T-helper 1 cell treated with Interleukin-12 subunit alpha and Interleukin-12 subunit beta and Interleukin-4 antibody, amounts not matched to agents 30 μg/mL and 1 μg/mL, for 36 hours (primary cell): ENCODE measurements at regions not wholly inside any gene's neighbourhood (a gene's known extent, or its start where the extent isn't known, plus 50 kb on each side); places are given as distances from the start of the nearest gene placed in this dataset.

Experiments
- H3K27ac Mint-ChIP-seq: one replicate; pipeline ENCODE4 v1.8.0; 2021; ENCODE audit warnings: mild to moderate bottlenecking, mixed read lengths
- H3K27me3 Mint-ChIP-seq: one replicate; pipeline ENCODE4 v1.8.0; 2021; ENCODE audit warnings: low read depth, mixed read lengths
- H3K36me3 Mint-ChIP-seq: one replicate; pipeline ENCODE4 v1.8.0; 2021; ENCODE audit warnings: low read depth, mixed read lengths
- H3K4me1 Mint-ChIP-seq: one replicate; pipeline ENCODE4 v1.8.0; 2021; ENCODE audit warnings: low read depth, mixed read lengths
- H3K4me3 Mint-ChIP-seq: one replicate; pipeline ENCODE4 v1.8.0; 2021; ENCODE audit warnings: mild to moderate bottlenecking, moderate library complexity, mixed read lengths
- H3K9me3 Mint-ChIP-seq: one replicate; pipeline ENCODE4 v1.8.0; 2021; ENCODE audit warnings: mixed read lengths

DNA sequence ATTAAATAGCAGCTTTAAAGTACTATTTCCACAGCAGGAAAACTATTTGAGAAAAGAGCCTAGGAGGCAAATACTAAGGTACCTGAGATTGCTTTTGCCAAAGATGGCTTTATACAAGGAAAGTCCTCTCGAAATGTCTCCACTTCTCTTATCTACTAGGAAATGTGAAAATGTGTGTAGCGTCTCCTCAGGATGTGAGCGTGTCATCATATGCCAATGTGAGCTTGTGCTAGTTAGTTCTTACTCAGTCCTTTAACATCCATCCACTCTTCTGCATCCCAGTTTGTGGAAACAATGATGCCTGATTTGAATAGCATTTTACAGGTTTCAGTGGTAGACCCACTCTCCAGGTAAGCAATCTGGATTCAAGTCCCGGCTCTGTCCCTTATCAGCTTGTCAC lies 421.0 kb downstream of the DYNC2H1 start:
- Mint-ChIP-seq H3K9me3 (no peaks in the 10 kb centered on the region), H3K36me3 (no peaks in the 10 kb centered on the region), H3K4me1 (no peaks in the 10 kb centered on the region), H3K27ac (no peak overlapping the region), H3K4me3 (no peak overlapping the region), H3K27me3 (peaks cover 11% of the 10 kb centered on the region)

DNA sequence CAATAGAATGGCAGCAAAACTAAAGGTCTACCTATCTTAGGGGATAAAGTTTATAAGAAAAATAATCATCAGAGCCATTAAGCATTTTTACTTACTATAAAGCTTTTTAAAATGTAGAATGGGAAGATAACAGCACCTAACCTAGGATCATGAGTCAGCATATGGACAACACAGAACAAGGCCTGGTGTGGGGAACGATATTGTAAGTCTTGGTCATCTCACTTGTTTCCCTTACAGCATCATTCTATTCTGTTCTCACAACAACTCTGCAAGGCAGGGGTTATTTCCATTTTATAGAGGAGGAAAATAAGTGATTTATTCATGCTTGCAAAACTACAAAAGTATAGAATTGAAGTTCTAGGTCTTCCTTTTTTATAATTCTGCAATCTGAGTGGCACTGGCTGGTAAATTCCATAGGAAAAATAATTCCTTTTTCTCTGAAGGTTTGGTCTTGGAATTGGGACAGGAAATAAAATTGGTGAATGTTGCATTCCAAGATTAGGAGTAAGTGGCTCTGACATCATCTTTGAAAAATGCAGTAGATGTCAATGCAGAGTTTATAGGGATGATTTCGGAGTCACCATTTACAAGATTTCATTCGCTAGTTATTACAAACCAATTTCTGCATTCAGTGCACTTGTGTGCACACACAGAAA lies 423.0 kb downstream of the DYNC2H1 start:
- Mint-ChIP-seq H3K4me3 (no peak overlapping the region), H3K36me3 (no peaks in the 10 kb centered on the region), H3K27me3 (peaks cover 11% of the 10 kb centered on the region), H3K27ac (no peak overlapping the region), H3K9me3 (no peaks in the 10 kb centered on the region), H3K4me1 (no peaks in the 10 kb centered on the region)

DNA sequence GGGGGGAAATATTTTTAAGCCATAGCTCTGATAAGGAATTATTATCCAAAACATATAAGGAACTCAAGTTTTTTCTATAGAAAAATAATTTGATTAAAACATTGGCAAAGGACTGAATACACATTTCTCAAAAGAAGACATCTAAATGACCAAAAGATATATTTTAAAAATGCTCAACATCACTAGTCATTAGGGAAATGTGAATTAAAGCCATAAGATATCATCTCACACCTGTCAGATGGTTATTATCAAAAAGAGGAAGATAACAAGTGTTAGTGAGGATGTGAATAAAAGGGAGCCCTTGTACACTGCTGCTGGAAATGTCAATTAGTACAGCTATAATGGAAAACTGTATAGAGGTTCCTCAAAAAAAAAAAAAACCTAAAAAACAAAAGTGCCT lies 425.0 kb downstream of the DYNC2H1 start:
- Mint-ChIP-seq H3K4me3 (no peak overlapping the region), H3K27me3 (peaks cover 11% of the 10 kb centered on the region), H3K36me3 (no peaks in the 10 kb centered on the region), H3K27ac (no peak overlapping the region), H3K4me1 (no peaks in the 10 kb centered on the region), H3K9me3 (no peaks in the 10 kb centered on the region)

DNA sequence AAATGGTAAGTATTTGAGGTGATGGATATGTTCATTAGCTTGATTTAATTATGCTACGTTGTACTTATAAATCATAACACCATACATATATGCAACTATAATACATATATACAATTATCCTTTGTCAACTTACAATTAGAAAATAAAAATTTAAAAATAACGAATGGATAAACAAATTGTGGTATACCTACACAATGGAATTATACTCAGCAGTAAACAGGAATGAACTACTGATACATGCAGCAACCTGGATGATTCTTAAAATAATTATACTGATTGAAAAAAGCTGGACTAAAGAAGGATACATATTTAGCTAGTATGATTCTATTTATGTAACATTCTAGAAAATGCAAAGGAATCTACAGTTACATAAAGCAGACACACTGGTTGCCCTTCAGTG lies 425.7 kb downstream of the DYNC2H1 start:
- no peaks in the 10 kb centered on the region for H3K9me3 Mint-ChIP-seq
- H3K4me1 Mint-ChIP-seq: no peaks in the 10 kb centered on the region
- H3K27me3 Mint-ChIP-seq: peaks cover 11% of the 10 kb centered on the region
- no peaks in the 10 kb centered on the region for H3K36me3 Mint-ChIP-seq
- no peak overlapping the region for H3K27ac Mint-ChIP-seq
- H3K4me3 Mint-ChIP-seq: no peak overlapping the region

DNA sequence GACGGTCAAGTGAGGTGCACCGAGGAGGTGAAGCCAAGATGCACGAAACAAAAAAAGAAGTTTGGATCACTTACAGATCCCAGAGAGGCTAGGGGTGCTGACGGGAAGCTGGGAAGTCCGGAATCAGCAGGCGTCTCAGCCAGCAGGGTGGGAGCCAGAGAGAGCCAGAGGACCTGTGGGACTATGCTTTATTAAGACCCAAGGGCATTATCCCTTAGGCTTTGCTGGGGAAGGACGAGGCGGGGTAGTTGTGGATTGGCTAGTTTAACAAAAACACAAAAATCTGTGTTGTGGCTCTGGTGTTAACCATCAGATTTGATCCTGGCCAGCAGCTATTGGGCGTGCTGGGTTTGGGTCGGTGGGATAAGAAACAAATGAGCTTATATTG lies 427.1 kb downstream of the DYNC2H1 start:
- peaks cover 3% of the 10 kb centered on the region for H3K9me3 Mint-ChIP-seq
- no peaks in the 10 kb centered on the region for H3K36me3 Mint-ChIP-seq
- no peak overlapping the region for H3K4me3 Mint-ChIP-seq
- H3K27me3 Mint-ChIP-seq: peaks cover 6% of the 10 kb centered on the region
- H3K27ac Mint-ChIP-seq: no peak overlapping the region
- H3K4me1 Mint-ChIP-seq: no peaks in the 10 kb centered on the region

DNA sequence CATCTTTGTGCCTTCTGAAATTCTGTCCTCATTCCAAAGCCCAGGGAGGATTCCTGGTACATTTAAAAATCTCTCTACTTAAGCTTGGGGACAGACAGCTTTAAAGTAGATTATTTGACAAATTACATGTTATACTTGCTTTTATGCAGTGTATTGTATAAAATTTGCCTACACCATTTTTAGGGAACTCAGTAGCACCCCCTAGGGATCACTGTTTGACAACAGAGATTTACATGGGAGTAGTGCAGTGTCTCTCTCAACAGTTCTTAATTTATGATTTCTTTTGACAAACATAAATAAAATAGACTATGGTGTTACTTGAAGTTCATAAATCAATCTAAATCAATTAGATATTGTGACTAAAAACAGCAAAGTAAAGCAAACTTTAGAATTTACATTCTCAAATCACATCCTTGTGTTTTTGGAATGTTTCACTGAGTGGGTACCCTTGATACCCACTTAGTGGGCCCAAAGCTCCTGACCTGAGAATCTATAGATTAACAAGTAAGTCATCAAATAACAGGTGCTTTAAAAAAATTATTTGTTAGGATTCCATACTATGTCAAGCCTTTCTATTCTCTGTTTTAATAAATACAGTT lies 428.8 kb downstream of the DYNC2H1 start:
- H3K9me3 Mint-ChIP-seq: peaks cover 6% of the 10 kb centered on the region
- no peak overlapping the region for H3K27ac Mint-ChIP-seq
- no peaks in the 10 kb centered on the region for H3K4me1 Mint-ChIP-seq
- H3K4me3 Mint-ChIP-seq: no peak overlapping the region
- H3K27me3 Mint-ChIP-seq: peaks cover 2% of the 10 kb centered on the region
- H3K36me3 Mint-ChIP-seq: no peaks in the 10 kb centered on the region

DNA sequence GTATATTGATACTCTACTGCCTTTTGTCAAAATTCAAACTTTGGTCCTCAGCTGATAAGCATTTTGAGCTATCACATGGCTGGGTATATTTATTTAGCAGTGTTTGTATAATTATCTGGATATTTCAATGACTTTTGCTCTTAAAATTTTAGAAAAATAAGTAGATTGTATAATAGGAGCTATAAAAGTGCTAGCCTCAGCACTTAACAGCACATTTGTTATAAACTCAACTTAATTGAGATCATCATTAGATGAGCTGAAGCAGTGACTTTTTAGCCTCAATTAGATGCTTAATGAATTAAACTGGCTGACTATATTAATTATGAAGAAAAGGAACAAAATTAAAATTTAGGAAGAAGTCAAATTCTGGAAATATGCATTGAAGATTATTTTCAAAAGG lies 429.9 kb downstream of the DYNC2H1 start:
- Mint-ChIP-seq H3K27me3 (no peaks in the 10 kb centered on the region), H3K4me1 (no peaks in the 10 kb centered on the region), H3K9me3 (peaks cover 6% of the 10 kb centered on the region), H3K4me3 (no peak overlapping the region), H3K36me3 (no peaks in the 10 kb centered on the region), H3K27ac (no peak overlapping the region)

DNA sequence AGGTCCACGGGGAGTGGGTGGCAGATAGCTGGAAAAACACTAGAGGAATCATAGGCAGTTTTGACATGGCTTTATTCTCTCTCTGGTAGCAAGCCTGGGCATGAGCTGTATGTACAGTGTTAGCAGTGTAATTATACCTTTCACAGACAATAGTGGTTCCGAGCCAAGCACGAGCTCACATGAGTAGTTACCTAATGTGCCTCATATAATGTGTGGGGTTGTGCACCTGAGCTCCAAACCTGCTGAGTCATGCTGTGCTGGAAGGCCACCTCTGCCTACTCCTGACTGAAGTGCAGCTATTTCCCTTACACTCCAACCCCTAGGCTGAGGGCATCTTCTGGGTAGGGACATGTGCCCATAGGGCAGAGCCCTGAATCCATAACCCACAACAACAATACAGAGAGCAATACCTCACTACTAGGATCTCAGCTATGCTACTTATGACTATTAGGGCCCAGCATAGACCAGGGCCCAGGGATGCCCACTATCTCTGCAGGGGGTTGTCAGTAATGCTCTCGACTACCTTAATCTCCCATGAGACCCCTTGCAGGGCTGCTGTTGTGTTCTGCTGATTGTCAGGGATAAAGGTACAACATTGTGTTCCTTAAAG lies 432.1 kb downstream of the DYNC2H1 start:
- peaks cover 6% of the 10 kb centered on the region for H3K9me3 Mint-ChIP-seq
- H3K27ac Mint-ChIP-seq: no peak overlapping the region
- H3K27me3 Mint-ChIP-seq: no peaks in the 10 kb centered on the region
- H3K36me3 Mint-ChIP-seq: no peaks in the 10 kb centered on the region
- H3K4me1 Mint-ChIP-seq: no peaks in the 10 kb centered on the region
- no peak overlapping the region for H3K4me3 Mint-ChIP-seq

DNA sequence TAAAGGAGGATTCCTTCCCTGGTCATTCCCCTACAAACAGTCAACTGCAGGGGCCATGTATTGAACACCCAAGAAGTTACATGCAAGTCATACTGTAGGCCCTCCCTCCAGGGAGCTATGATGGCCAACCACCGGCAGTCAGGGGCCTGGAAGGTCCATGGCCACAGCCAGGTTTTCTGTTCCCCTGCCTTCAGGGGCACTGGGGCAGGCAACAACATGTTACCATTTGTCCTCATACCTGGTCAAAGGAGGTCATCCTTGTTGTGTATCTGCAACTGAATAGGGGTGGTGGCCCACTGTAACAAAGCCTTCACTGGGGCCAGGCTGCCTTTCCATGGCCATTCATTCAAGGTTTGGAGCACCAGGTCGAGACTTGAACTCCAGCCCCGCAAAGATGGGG lies 433.6 kb downstream of the DYNC2H1 start:
- no peaks in the 10 kb centered on the region for H3K36me3 Mint-ChIP-seq
- no peak overlapping the region for H3K27ac Mint-ChIP-seq
- H3K4me3 Mint-ChIP-seq: no peak overlapping the region
- no peaks in the 10 kb centered on the region for H3K4me1 Mint-ChIP-seq
- H3K27me3 Mint-ChIP-seq: no peaks in the 10 kb centered on the region
- H3K9me3 Mint-ChIP-seq: peaks cover 6% of the 10 kb centered on the region

DNA sequence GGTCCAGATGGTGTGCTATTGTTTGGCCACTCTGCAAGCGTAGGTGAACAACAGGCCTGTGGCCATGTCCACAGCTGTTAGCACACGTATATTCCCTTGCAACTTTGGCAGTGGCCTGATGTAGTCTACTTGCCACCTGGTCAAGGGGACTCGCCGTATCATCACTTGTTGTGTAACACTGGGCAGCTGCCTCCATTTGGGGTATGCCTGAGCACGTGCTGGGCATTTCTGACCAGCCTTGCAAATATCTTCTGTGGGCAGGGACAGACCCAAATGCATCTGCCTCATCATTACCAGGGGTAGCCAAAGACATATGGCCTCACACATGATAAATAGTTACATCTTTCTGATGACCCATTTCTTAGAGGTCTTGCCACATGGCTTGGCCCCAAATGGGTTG lies 434.2 kb downstream of the DYNC2H1 start:
- no peak overlapping the region for H3K27ac Mint-ChIP-seq
- peaks cover 6% of the 10 kb centered on the region for H3K9me3 Mint-ChIP-seq
- no peak overlapping the region for H3K4me3 Mint-ChIP-seq
- no peaks in the 10 kb centered on the region for H3K36me3 Mint-ChIP-seq
- H3K27me3 Mint-ChIP-seq: no peaks in the 10 kb centered on the region
- no peaks in the 10 kb centered on the region for H3K4me1 Mint-ChIP-seq

DNA sequence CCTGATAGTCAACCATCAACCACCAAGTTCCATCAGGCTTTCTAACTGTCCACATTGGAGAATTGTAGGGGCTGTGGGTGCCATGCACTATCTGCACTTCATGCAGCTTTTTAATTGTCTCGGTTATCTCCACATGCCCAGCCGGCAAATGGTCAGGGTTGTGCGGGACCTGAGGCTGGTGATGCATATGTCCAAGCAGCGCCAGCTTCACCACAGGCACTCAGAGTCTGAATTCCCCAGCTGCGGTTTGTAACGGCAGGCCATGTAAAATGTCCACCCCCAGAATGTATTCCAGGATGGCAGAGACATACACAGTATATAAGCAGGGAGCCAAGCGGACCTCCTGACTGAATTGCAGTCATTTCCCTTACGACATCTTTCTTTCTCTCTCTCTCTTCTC lies 435.6 kb downstream of the DYNC2H1 start:
- H3K27me3 Mint-ChIP-seq: no peaks in the 10 kb centered on the region
- peaks cover 6% of the 10 kb centered on the region for H3K9me3 Mint-ChIP-seq
- H3K4me1 Mint-ChIP-seq: no peaks in the 10 kb centered on the region
- no peaks in the 10 kb centered on the region for H3K36me3 Mint-ChIP-seq
- no peak overlapping the region for H3K4me3 Mint-ChIP-seq
- H3K27ac Mint-ChIP-seq: no peak overlapping the region

DNA sequence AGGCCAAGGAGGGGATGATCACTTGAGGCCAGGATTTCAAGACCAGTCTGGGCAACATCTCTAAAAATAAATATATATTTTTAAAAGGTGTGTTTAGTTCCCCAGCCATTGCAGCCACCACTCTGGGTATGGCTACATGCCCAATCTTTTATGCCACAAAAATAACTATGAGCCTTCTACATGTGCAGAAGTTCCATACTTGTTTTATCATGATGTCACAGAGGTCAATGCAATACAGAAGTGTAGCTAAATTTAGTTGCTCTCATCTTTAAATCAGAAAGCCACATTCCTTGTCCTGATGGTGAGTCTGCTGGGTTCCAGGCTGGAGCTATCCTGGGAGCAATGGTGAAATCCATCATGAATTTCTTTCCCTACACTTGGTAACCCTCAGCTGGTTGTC lies 436.3 kb downstream of the DYNC2H1 start:
- Mint-ChIP-seq H3K36me3 (no peaks in the 10 kb centered on the region), H3K4me1 (no peaks in the 10 kb centered on the region), H3K4me3 (no peak overlapping the region), H3K27me3 (no peaks in the 10 kb centered on the region), H3K27ac (no peak overlapping the region), H3K9me3 (peaks cover 6% of the 10 kb centered on the region)

DNA sequence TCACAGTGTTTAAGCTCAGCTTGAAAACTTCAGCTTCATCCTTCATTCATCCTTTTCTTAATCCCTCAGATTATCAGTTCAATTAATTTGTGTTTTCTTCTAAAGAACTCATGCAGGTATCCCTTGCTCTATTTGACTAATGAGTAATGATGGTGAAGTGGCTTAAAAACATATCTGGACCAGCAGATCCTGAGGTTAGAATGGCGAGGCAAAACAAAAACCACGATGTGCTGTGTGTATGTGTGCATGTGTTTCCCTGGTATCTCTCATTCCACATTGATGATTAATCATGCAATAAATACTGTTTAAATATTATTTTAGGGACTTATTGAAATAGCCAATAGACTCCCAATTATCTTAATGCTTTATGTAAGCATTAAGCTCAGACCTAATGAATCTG lies 437.0 kb downstream of the DYNC2H1 start:
- H3K4me3 Mint-ChIP-seq: no peak overlapping the region
- H3K27me3 Mint-ChIP-seq: no peaks in the 10 kb centered on the region
- no peaks in the 10 kb centered on the region for H3K36me3 Mint-ChIP-seq
- no peak overlapping the region for H3K27ac Mint-ChIP-seq
- no peaks in the 10 kb centered on the region for H3K4me1 Mint-ChIP-seq
- H3K9me3 Mint-ChIP-seq: peaks cover 4% of the 10 kb centered on the region

DNA sequence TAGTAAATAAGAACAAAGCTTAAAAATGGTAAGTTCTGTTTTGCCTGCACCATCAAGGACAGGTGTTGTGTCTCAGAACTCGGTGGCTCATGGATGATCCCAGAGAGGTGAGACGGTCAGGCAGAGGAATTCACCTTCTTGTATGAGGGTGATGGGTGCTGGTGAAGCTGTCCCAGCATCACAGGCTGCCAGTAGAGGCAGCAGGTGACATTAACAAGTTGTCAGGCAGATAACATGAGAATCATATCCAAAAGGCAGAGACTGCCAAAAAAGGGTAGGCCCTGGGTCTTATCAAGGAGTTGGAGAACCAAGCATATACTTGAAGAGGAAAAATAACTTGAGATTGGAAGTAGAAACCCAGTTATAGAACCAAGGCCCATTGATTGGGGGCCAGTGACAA lies 437.8 kb downstream of the DYNC2H1 start:
- H3K27ac Mint-ChIP-seq: no peak overlapping the region
- no peaks in the 10 kb centered on the region for H3K27me3 Mint-ChIP-seq
- no peaks in the 10 kb centered on the region for H3K9me3 Mint-ChIP-seq
- H3K4me1 Mint-ChIP-seq: no peaks in the 10 kb centered on the region
- no peaks in the 10 kb centered on the region for H3K36me3 Mint-ChIP-seq
- no peak overlapping the region for H3K4me3 Mint-ChIP-seq

DNA sequence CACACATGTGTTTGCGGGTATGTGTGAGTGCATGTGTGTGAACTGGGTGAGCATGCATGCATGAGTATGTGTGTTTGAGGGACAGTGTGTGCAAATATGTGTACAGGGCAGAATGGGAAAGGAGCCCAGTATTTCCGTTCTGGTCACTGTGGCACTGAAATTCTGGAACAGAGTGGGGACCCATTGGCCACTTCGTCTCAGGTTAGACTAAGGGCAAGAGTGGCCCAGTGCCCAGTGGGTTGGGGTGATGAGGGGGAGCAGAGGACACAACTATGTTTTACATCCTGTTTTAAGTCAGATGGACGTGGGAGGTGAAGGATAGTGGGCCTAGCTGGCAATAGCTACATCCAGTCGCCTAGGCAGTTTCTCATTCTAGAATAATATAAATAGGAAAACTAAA lies 438.5 kb downstream of the DYNC2H1 start:
- Mint-ChIP-seq H3K9me3 (no peaks in the 10 kb centered on the region), H3K4me1 (no peaks in the 10 kb centered on the region), H3K27me3 (no peaks in the 10 kb centered on the region), H3K4me3 (no peak overlapping the region), H3K36me3 (no peaks in the 10 kb centered on the region), H3K27ac (no peak overlapping the region)
